Ovary (tissue), 3 donors: ENCODE measurements at regions not wholly inside any gene's neighbourhood (a gene's known extent, or its start where the extent isn't known, plus 50 kb on each side); places are given as distances from the start of the nearest gene placed in this dataset.

ENCODE experiments used
- CTCF ChIP-seq, 3 donors: fragments of 450-650 bp in 2 of 3; fragments of 200-600 bp in 1 of 3; IDR thresholded peaks; one replicate each; pipeline versions ENCODE4 v1.5.1 to v1.8.0; 2016 to 2022; ENCODE audit warnings: antibody characterized with exemption in 3 of 3, mild to moderate bottlenecking in 1 of 3
- EP300 ChIP-seq: sonication (generic); formaldehyde crosslinking; IDR thresholded peaks from one replicate; pipeline ENCODE4 v1.6.1; 2017; ENCODE audit warnings: antibody characterized with exemption
- POLR2A ChIP-seq: fragments of 450-650 bp; IDR thresholded peaks from one replicate; pipeline ENCODE4 v1.6.1; 2017; ENCODE audit warnings: antibody characterized with exemption, mild to moderate bottlenecking, moderate library complexity
- donor health status: DM: no; HTN: no; CAD: no.

GRCh38 chr6:170129691-170130171, 161.1 kb downstream of the DLL1 start:
- TF ChIP-seq POLR2A (no peak), EP300 (no peak), CTCF (IDR thresholded peaks at IDR 0.05) (no peak)
